ENCODE measurements at regions not wholly inside any gene's neighbourhood (a gene's known extent, or its start where the extent isn't known, plus 50 kb on each side); places are given as distances from the start of the nearest gene placed in this dataset.

- ChIA-PET CTCF (no interaction called here), POLR2A (no interaction called here)
- Histone ChIP-seq H3K4me3 (ENCODE audit: low read depth, low read length) (no peak overlapping the region), H3K27ac (ENCODE audit: low read depth, low read length) (no peak overlapping the region), H3K27me3 (ENCODE audit: control insufficient read depth, insufficient read depth, low read length) (no peaks in the 10 kb centered on the region), H3K9me3 (ENCODE audit: control insufficient read depth, insufficient read depth, low read length) (no peaks in the 10 kb centered on the region)
- no peak for TF ChIP-seq CTCF (IDR thresholded peaks at IDR 0.05; ENCODE audit: low read depth, low read length)
- DNase-seq (ENCODE audit: low read depth, low spot score), result no peak
These were observed 124.1 kb upstream of the SORCS3 start for GRCh38 chr10:104516986-104517385.

- H3K4me3 ChIP-seq (ENCODE audit: low read depth, low read length), result no peak overlapping the region
- POLR2A ChIA-PET, result no interaction called here
- H3K9me3 ChIP-seq (ENCODE audit: control insufficient read depth, insufficient read depth, low read length), result no peaks in the 10 kb centered on the region
- H3K27ac ChIP-seq (ENCODE audit: low read depth, low read length), result no peak overlapping the region
- no peak for DNase-seq (ENCODE audit: low read depth, low spot score)
- no peaks in the 10 kb centered on the region for H3K27me3 ChIP-seq (ENCODE audit: control insufficient read depth, insufficient read depth, low read length)
- TF ChIP-seq CTCF (IDR thresholded peaks at IDR 0.05; ENCODE audit: low read depth, low read length), result no peak
- CTCF ChIA-PET, result no interaction called here
These were observed 123.1 kb upstream of the SORCS3 start for GRCh38 chr10:104517946-104518345.

GRCh38 chr10:104518891-104519290 is 122.2 kb upstream of the SORCS3 start:
- ChIA-PET CTCF (no interaction called here), POLR2A (no interaction called here)
- TF ChIP-seq CTCF (IDR thresholded peaks at IDR 0.05; ENCODE audit: low read depth, low read length), result no peak
- no peak for DNase-seq (ENCODE audit: low read depth, low spot score)
- no peaks in the 10 kb centered on the region for H3K27me3 ChIP-seq (ENCODE audit: control insufficient read depth, insufficient read depth, low read length)
- H3K27ac ChIP-seq (ENCODE audit: low read depth, low read length), result no peak overlapping the region
- no peak overlapping the region for H3K4me3 ChIP-seq (ENCODE audit: low read depth, low read length)
- H3K9me3 ChIP-seq (ENCODE audit: control insufficient read depth, insufficient read depth, low read length), result no peaks in the 10 kb centered on the region

GRCh38 chr10:104520653-104521052 is 120.4 kb upstream of the SORCS3 start:
- H3K4me3 ChIP-seq (ENCODE audit: low read depth, low read length), result no peak overlapping the region
- POLR2A ChIA-PET, result no interaction called here
- no peaks in the 10 kb centered on the region for H3K9me3 ChIP-seq (ENCODE audit: control insufficient read depth, insufficient read depth, low read length)
- TF ChIP-seq CTCF (IDR thresholded peaks at IDR 0.05; ENCODE audit: low read depth, low read length), result no peak
- no peak overlapping the region for H3K27ac ChIP-seq (ENCODE audit: low read depth, low read length)
- CTCF ChIA-PET, result no interaction called here
- no peaks in the 10 kb centered on the region for H3K27me3 ChIP-seq (ENCODE audit: control insufficient read depth, insufficient read depth, low read length)
- no peak for DNase-seq (ENCODE audit: low read depth, low spot score)

GRCh38 chr10:104521901-104522694 is 119.0 kb upstream of the SORCS3 start:
- Histone ChIP-seq H3K27me3 (ENCODE audit: control insufficient read depth, insufficient read depth, low read length) (no peaks in the 10 kb centered on the region), H3K27ac (ENCODE audit: low read depth, low read length) (no peak overlapping the region), H3K9me3 (ENCODE audit: control insufficient read depth, insufficient read depth, low read length) (no peaks in the 10 kb centered on the region), H3K4me3 (ENCODE audit: low read depth, low read length) (no peak overlapping the region)
- ChIA-PET CTCF (no interaction called here), POLR2A (no interaction called here)
- no peak for DNase-seq (ENCODE audit: low read depth, low spot score)
- TF ChIP-seq CTCF (IDR thresholded peaks at IDR 0.05; ENCODE audit: low read depth, low read length), result no peak

Measured in AG04450 (cell line).